Upper lobe of right lung (tissue), 1 donor: ENCODE measurements at regions not wholly inside any gene's neighbourhood (a gene's known extent, or its start where the extent isn't known, plus 50 kb on each side); places are given as distances from the start of the nearest gene placed in this dataset.
A peak's percentile ranks its signal among the peaks of the same experiment; 100 is the strongest.

Experiments
- ATAC-seq: fragments of 200-7000 bp; cut with Tn5 transposase; one replicate; pipeline ENCODE4 v1.9.1; 2020; ENCODE audit warnings: mild to moderate bottlenecking, moderate library complexity
- DNase-seq: peaks from one replicate; pipeline ENCODE4 v3.0.0-alpha.2; 2020
- H3K27ac ChIP-seq: fragments of 200-600 bp; one replicate; pipeline ENCODE4 v1.8.0; 2022
- H3K27me3 ChIP-seq: fragments of 200-600 bp; one replicate; pipeline ENCODE4 v1.8.0; 2022; ENCODE audit warnings: mild to moderate bottlenecking
- H3K36me3 ChIP-seq: fragments of 200-600 bp; one replicate; pipeline ENCODE4 v1.8.0; 2022
- H3K4me1 ChIP-seq: fragments of 200-600 bp; one replicate; pipeline ENCODE4 v1.8.0; 2022
- H3K4me3 ChIP-seq: fragments of 200-600 bp; one replicate; pipeline ENCODE4 v1.8.0; 2022; ENCODE audit warnings: mild to moderate bottlenecking
- H3K9me3 ChIP-seq: fragments of 200-600 bp; one replicate; pipeline ENCODE4 v1.8.0; 2022
- CTCF ChIP-seq: fragments of 200-600 bp; IDR thresholded peaks from one replicate; pipeline ENCODE4 v1.8.0; 2022; ENCODE audit warnings: antibody characterized with exemption
- intact Hi-C: fragments of 100-400 bp; cut with DNase I; formaldehyde crosslinking; loops from one replicate; pipeline ENCODE4 v1.11.0; 2022
- donor health status: DM: no; HTN: yes; CAD: no; lungs with severe emphysema.

GRCh38 chr6:4521070-4521469 lies 255.1 kb upstream of the CDYL start:
- Histone ChIP-seq H3K9me3 (no peaks in the 10 kb centered on the region), H3K27me3 (no peaks in the 10 kb centered on the region), H3K4me1 (no peaks in the 10 kb centered on the region), H3K4me3 (no peak overlapping the region), H3K36me3 (no peaks in the 10 kb centered on the region), H3K27ac (no peak overlapping the region)
- intact Hi-C loops: no loop called here
- ATAC-seq (no peak), DNase-seq (no peak)
- TF ChIP-seq CTCF: no peak

GRCh38 chr6:4518506-4518905 lies 257.7 kb upstream of the CDYL start:
- no peaks in the 10 kb centered on the region for H3K9me3 ChIP-seq
- H3K27me3 ChIP-seq: no peaks in the 10 kb centered on the region
- no peak for TF ChIP-seq CTCF
- H3K27ac ChIP-seq: no peak overlapping the region
- DNase-seq (no peak), ATAC-seq (no peak)
- H3K36me3 ChIP-seq: no peaks in the 10 kb centered on the region
- no peak overlapping the region for H3K4me3 ChIP-seq
- intact Hi-C loops: no loop called here
- H3K4me1 ChIP-seq: no peaks in the 10 kb centered on the region

DNA sequence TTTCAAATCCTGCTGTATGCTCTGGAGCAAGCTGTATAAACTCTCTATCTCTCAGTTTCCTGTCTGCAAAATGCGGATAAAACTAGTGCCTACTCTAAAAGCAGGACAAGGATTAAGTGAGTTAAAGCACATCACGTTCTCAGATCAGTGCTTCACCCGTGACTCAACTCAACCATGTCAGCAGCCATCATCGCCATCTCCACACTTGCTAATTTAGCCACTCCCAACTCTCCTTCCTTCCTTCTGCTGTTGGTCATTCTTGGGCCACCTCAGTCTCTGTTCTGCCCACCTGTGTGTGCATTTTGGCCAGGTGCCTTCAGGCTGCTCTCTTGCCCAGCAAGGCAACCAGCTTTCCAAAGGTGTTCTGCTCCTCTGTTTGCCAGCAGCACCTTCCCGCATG lies 260.0 kb upstream of the CDYL start:
- no peak for DNase-seq
- H3K9me3 ChIP-seq: no peaks in the 10 kb centered on the region
- ATAC-seq: no peak
- intact Hi-C loops: no loop called here
- TF ChIP-seq CTCF: no peak
- no peak overlapping the region for H3K4me3 ChIP-seq
- H3K27ac ChIP-seq: no peak overlapping the region
- H3K4me1 ChIP-seq: no peaks in the 10 kb centered on the region
- no peaks in the 10 kb centered on the region for H3K36me3 ChIP-seq
- H3K27me3 ChIP-seq: no peaks in the 10 kb centered on the region

GRCh38 chr6:4513561-4513960 lies 262.6 kb upstream of the CDYL start:
- TF ChIP-seq CTCF: no peak
- H3K27ac ChIP-seq: no peak overlapping the region
- H3K4me3 ChIP-seq: no peak overlapping the region
- no peaks in the 10 kb centered on the region for H3K4me1 ChIP-seq
- no peaks in the 10 kb centered on the region for H3K36me3 ChIP-seq
- H3K27me3 ChIP-seq: no peaks in the 10 kb centered on the region
- H3K9me3 ChIP-seq: no peaks in the 10 kb centered on the region
- intact Hi-C loops: no loop called here
- ATAC-seq (no peak), DNase-seq (no peak)

GRCh38 chr6:4512051-4512471 lies 264.1 kb upstream of the CDYL start:
- Histone ChIP-seq H3K36me3 (no peaks in the 10 kb centered on the region), H3K27me3 (no peaks in the 10 kb centered on the region), H3K27ac (no peak overlapping the region), H3K4me3 (no peak overlapping the region), H3K4me1 (no peaks in the 10 kb centered on the region), H3K9me3 (no peaks in the 10 kb centered on the region)
- no peak for TF ChIP-seq CTCF
- intact Hi-C loops: no loop called here
- ATAC-seq (no peak), DNase-seq (no peak)

DNA sequence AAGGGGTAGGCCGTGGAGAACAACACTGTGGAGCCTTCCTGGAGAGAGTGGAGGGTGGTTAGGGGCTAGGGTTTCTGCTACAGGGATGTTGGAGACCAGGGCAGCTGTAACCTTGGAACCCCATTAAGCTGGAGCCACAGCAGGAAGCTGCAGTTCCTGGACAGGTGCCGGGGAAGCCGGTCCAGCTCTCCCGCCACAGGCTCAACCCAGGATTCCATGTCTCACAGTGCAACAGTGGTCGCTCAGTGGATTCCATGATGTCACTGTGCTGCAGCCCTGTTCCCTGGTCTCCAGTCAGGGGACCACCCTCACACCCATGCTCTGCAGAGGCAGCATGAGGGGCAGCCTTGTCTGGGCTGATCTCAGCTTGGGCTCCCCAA lies 264.6 kb upstream of the CDYL start:
- Histone ChIP-seq H3K27me3 (no peaks in the 10 kb centered on the region), H3K4me3 (no peak overlapping the region), H3K36me3 (no peaks in the 10 kb centered on the region), H3K4me1 (no peaks in the 10 kb centered on the region), H3K27ac (no peak overlapping the region), H3K9me3 (no peaks in the 10 kb centered on the region)
- no peak for DNase-seq
- intact Hi-C loops: no loop called here
- peak; percentile 7 for ATAC-seq
- no peak for TF ChIP-seq CTCF
